GM23248 (cell line): ENCODE measurements at regions not wholly inside any gene's neighbourhood (a gene's known extent, or its start where the extent isn't known, plus 50 kb on each side); places are given as distances from the start of the nearest gene placed in this dataset.

Source experiments
- DNase-seq: peaks from one replicate; pipeline ENCODE4 v3.0.0-alpha.2; 2015
- H2AFZ ChIP-seq: fragments of 200-600 bp; sonication (generic); 2 replicates; pipeline ENCODE4 v1.6.1; 2016; ENCODE audit warnings: antibody characterized with exemption
- H3F3A ChIP-seq: fragments of 200-600 bp; sonication (generic); 2 replicates; pipeline ENCODE4 v1.6.1; 2016; ENCODE audit warnings: mild to moderate bottlenecking, antibody characterized with exemption, mixed run types; ENCODE audit not compliant: insufficient read depth
- H3K27ac ChIP-seq: fragments of 200-600 bp; sonication (generic); 2 replicates; pipeline ENCODE4 v1.5.1; 2016; ENCODE audit warnings: mild to moderate bottlenecking
- H3K27me3 ChIP-seq: fragments of 200-600 bp; sonication (generic); replicated peaks from 2 replicates; pipeline ENCODE4 v1.6.1; 2016; ENCODE audit warnings: mild to moderate bottlenecking; ENCODE audit not compliant: insufficient read depth
- H3K36me3 ChIP-seq: fragments of 200-600 bp; sonication (generic); 2 replicates; pipeline ENCODE4 v1.6.1; 2016; ENCODE audit warnings: low read depth, mild to moderate bottlenecking
- H3K4me1 ChIP-seq: fragments of 200-600 bp; sonication (generic); 2 replicates; pipeline ENCODE4 v1.6.1; 2016; ENCODE audit warnings: mild to moderate bottlenecking; ENCODE audit not compliant: insufficient read depth
- H3K4me2 ChIP-seq: fragments of 200-600 bp; sonication (generic); one replicate; pipeline ENCODE4 v1.6.1; 2016; ENCODE audit warnings: mild to moderate bottlenecking; ENCODE audit not compliant: unreplicated experiment
- H3K4me3 ChIP-seq: fragments of 200-600 bp; sonication (generic); 2 replicates; pipeline ENCODE4 v1.5.1; 2016; ENCODE audit warnings: mild to moderate bottlenecking
- H3K79me2 ChIP-seq: fragments of 200-600 bp; sonication (generic); 2 replicates; pipeline ENCODE4 v1.6.1; 2016; ENCODE audit warnings: mild to moderate bottlenecking; ENCODE audit not compliant: insufficient read depth
- H3K9ac ChIP-seq: fragments of 200-600 bp; sonication (generic); 2 replicates; pipeline ENCODE4 v1.6.1; 2016; ENCODE audit warnings: mild to moderate bottlenecking
- H3K9me2 ChIP-seq: fragments of 200-600 bp; sonication (generic); 2 replicates; pipeline ENCODE4 v1.6.1; 2016; ENCODE audit warnings: mixed run types, mild to moderate bottlenecking, moderate library complexity; ENCODE audit not compliant: insufficient read depth
- H3K9me3 ChIP-seq: fragments of 200-600 bp; sonication (generic); one replicate; pipeline ENCODE4 v1.6.1; 2017; ENCODE audit warnings: low read depth
- H4K20me1 ChIP-seq: fragments of 200-600 bp; sonication (generic); 2 replicates; pipeline ENCODE4 v1.6.0; 2016; ENCODE audit not compliant: insufficient read depth
- EZH2 ChIP-seq: fragments of 200-600 bp; sonication (generic); IDR thresholded peaks from 2 replicates; pipeline ENCODE4 v1.6.1; 2018; ENCODE audit warnings: antibody characterized with exemption, mild to moderate bottlenecking; ENCODE audit not compliant: insufficient read depth, poor library complexity, severe bottlenecking
- EZH2phosphoT487 ChIP-seq: fragments of 200-600 bp; sonication (generic); IDR thresholded peaks from 2 replicates; pipeline ENCODE4 v1.6.1; 2018; ENCODE audit warnings: antibody characterized with exemption, moderate library complexity, mild to moderate bottlenecking, low read depth; ENCODE audit not compliant: insufficient read depth
- WGBS, 2 experiments: methylation state at CpG; one replicate each; pipeline ENCODE4 v1.1.6; 2015 to 2017; ENCODE audit warnings: low lambda C conversion rate in 2 of 2, low coverage in 1 of 2; ENCODE audit errors: missing lambda C conversion rate in 2 of 2; 5-methylcytosine and 5-hydroxymethylcytosine counted together
- in situ Hi-C: fragments of 300-500 bp; cut with MboI; formaldehyde crosslinking; loops from 2 replicates; pipeline ENCODE4 v1.15.0; 2020

- TF ChIP-seq EZH2 = no peak
- no peak for TF ChIP-seq EZH2phosphoT487
- no peaks in the 10 kb centered on the region for H3K79me2 ChIP-seq
- no peaks in the 10 kb centered on the region for H3K9me2 ChIP-seq
- H3K9me3 ChIP-seq = no peaks in the 10 kb centered on the region
- no peak overlapping the region for H3K4me3 ChIP-seq
- no peaks in the 10 kb centered on the region for H3K4me1 ChIP-seq
- no peak overlapping the region for H3K27ac ChIP-seq
- no peak for DNase-seq
- no peaks in the 10 kb centered on the region for H3K27me3 ChIP-seq
- no peak overlapping the region for H3K9ac ChIP-seq
- H3K4me2 ChIP-seq = no peak overlapping the region
- no peaks in the 10 kb centered on the region for H3K36me3 ChIP-seq
- in situ Hi-C loops = no loop called here
- no peaks in the 10 kb centered on the region for H4K20me1 ChIP-seq
- no peaks in the 10 kb centered on the region for H3F3A ChIP-seq
- no peak overlapping the region for H2AFZ ChIP-seq
Observed at GRCh38 chr14:39734306-39734705, 302.1 kb upstream of the FBXO33 start.

GRCh38 chr14:39733741-39734140, 301.5 kb upstream of the FBXO33 start:
- no peak for TF ChIP-seq EZH2
- TF ChIP-seq EZH2phosphoT487 = no peak
- Histone ChIP-seq H2AFZ (no peak overlapping the region), H4K20me1 (no peaks in the 10 kb centered on the region), H3K27ac (no peak overlapping the region), H3K9ac (no peak overlapping the region), H3K4me3 (no peak overlapping the region), H3F3A (no peaks in the 10 kb centered on the region), H3K4me2 (no peak overlapping the region), H3K27me3 (no peaks in the 10 kb centered on the region), H3K4me1 (no peaks in the 10 kb centered on the region), H3K36me3 (no peaks in the 10 kb centered on the region), H3K9me3 (no peaks in the 10 kb centered on the region), H3K79me2 (no peaks in the 10 kb centered on the region), H3K9me2 (no peaks in the 10 kb centered on the region)
- no peak for DNase-seq
- in situ Hi-C loops = no loop called here
- WGBS, 2 experiments = 27 to 50% methylated on average over 1 of the region's 1 CpG

- Histone ChIP-seq H3K9me3 (no peaks in the 10 kb centered on the region), H3K79me2 (no peaks in the 10 kb centered on the region), H3K27me3 (no peaks in the 10 kb centered on the region), H3K4me3 (no peak overlapping the region), H2AFZ (no peak overlapping the region), H3F3A (no peaks in the 10 kb centered on the region), H3K27ac (no peak overlapping the region), H4K20me1 (no peaks in the 10 kb centered on the region), H3K36me3 (no peaks in the 10 kb centered on the region), H3K4me1 (no peaks in the 10 kb centered on the region), H3K4me2 (no peak overlapping the region), H3K9ac (no peak overlapping the region), H3K9me2 (no peaks in the 10 kb centered on the region)
- TF ChIP-seq EZH2phosphoT487 (no peak), EZH2 (no peak)
- DNase-seq = no peak
- in situ Hi-C loops = no loop called here
- 30 to 32% methylated on average over 2 of the region's 2 CpGs for WGBS, 2 experiments
Observed at GRCh38 chr14:39731912-39732311, 299.7 kb upstream of the FBXO33 start.

DNA sequence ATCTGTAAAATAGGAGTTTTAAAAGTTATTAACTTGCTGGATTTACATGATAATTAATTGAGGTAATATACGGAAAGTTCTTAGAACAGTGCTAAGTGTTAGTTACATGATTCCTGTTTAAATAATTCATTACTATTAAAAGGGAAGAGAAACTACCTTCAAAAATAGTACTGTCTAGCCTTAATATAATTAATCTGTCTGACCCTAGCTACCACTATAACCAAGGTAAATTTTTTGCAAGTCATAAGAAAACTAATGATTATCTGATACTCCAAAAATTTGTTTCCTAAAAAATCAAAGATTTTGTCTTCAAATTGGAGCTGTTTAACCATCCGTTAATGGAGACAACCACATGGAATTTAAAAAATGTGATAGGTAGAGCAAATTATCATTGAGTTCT, 294.3 kb upstream of the FBXO33 start:
- no peak for DNase-seq
- Histone ChIP-seq H3K9me2 (no peaks in the 10 kb centered on the region), H3K4me2 (no peak overlapping the region), H4K20me1 (no peaks in the 10 kb centered on the region), H3K9me3 (no peaks in the 10 kb centered on the region), H3K79me2 (no peaks in the 10 kb centered on the region), H2AFZ (no peak overlapping the region), H3K36me3 (no peaks in the 10 kb centered on the region), H3K27me3 (no peaks in the 10 kb centered on the region), H3K9ac (no peak overlapping the region), H3K27ac (no peak overlapping the region), H3F3A (no peaks in the 10 kb centered on the region), H3K4me3 (no peak overlapping the region), H3K4me1 (no peaks in the 10 kb centered on the region)
- no peak for TF ChIP-seq EZH2
- TF ChIP-seq EZH2phosphoT487 = no peak
- 42 to 50% methylated on average over 2 of the region's 2 CpGs for WGBS, 2 experiments
- in situ Hi-C loops = no loop called here

- H2AFZ ChIP-seq = no peak overlapping the region
- in situ Hi-C loops = no loop called here
Observed at GRCh38 chr14:39722547-39723273, 290.5 kb upstream of the FBXO33 start.

More at GRCh38 chr14:39722547-39723273, 290.5 kb upstream of the FBXO33 start:
- H3K4me1 ChIP-seq = no peaks in the 10 kb centered on the region
- H3K4me2 ChIP-seq = no peak overlapping the region
- H3K79me2 ChIP-seq = no peaks in the 10 kb centered on the region
- H3F3A ChIP-seq = no peaks in the 10 kb centered on the region
- no peaks in the 10 kb centered on the region for H3K27me3 ChIP-seq
- TF ChIP-seq EZH2phosphoT487 (no peak), EZH2 (no peak)
- WGBS, 2 experiments = 1 to 4% methylated on average over 2 of the region's 2 CpGs
- H4K20me1 ChIP-seq = no peaks in the 10 kb centered on the region
- no peaks in the 10 kb centered on the region for H3K36me3 ChIP-seq
- no peak overlapping the region for H3K4me3 ChIP-seq
- no peaks in the 10 kb centered on the region for H3K9me3 ChIP-seq
- no peak overlapping the region for H3K9ac ChIP-seq
- no peak overlapping the region for H3K27ac ChIP-seq
- DNase-seq = no peak
- H3K9me2 ChIP-seq = no peaks in the 10 kb centered on the region
